ENCODE measurements at regions not wholly inside any gene's neighbourhood (a gene's known extent, or its start where the extent isn't known, plus 50 kb on each side); places are given as distances from the start of the nearest gene placed in this dataset.

GRCh38 chr4:77264826-77265225, 107.8 kb downstream of the CCNG2 start:
- TF ChIP-seq CTCF (IDR thresholded peaks at IDR 0.05) (no peak), POLR2A (IDR thresholded peaks at IDR 0.05) (no peak)
